ENCODE measurements at regions not wholly inside any gene's neighbourhood (a gene's known extent, or its start where the extent isn't known, plus 50 kb on each side); places are given as distances from the start of the nearest gene placed in this dataset.
"Not testable (repeated sequence)": the region's sequence is repeated elsewhere in the genome, so short reads cannot be mapped to it uniquely, and the experiment has no call there.

GRCh38 chr11:134656861-134657540 is 245.0 kb upstream of the B3GAT1 start:
- Histone ChIP-seq H3K27me3 (peaks cover 0 to 15% (median 0%) of the 10 kb centered on the region in 3 donors), H3K27ac (no peak overlapping the region), H3K4me3 (no peak overlapping the region), H3K36me3 (no peaks in the 10 kb centered on the region), H3K4me1 (no peaks in the 10 kb centered on the region), H3K9me3 (no peaks in the 10 kb centered on the region)
- TF ChIP-seq, protein P1, sequence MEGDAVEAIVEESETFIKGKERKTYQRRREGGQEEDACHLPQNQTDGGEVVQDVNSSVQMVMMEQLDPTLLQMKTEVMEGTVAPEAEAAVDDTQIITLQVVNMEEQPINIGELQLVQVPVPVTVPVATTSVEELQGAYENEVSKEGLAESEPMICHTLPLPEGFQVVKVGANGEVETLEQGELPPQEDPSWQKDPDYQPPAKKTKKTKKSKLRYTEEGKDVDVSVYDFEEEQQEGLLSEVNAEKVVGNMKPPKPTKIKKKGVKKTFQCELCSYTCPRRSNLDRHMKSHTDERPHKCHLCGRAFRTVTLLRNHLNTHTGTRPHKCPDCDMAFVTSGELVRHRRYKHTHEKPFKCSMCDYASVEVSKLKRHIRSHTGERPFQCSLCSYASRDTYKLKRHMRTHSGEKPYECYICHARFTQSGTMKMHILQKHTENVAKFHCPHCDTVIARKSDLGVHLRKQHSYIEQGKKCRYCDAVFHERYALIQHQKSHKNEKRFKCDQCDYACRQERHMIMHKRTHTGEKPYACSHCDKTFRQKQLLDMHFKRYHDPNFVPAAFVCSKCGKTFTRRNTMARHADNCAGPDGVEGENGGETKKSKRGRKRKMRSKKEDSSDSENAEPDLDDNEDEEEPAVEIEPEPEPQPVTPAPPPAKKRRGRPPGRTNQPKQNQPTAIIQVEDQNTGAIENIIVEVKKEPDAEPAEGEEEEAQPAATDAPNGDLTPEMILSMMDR (IDR thresholded peaks at IDR 0.05) = no peak
- TF ChIP-seq POLR2A (IDR thresholded peaks at IDR 0.05) (no peak), POLR2AphosphoS5 (IDR thresholded peaks at IDR 0.05) (no peak), EP300 (IDR thresholded peaks at IDR 0.05) (no peak)
- WGBS, 2 donors = 61 to 77% methylated on average over 29 of the region's 29 CpGs
- DNase-seq = peak; percentile 52
- intact Hi-C loops (cut with DNase I) = no loop called here

DNA sequence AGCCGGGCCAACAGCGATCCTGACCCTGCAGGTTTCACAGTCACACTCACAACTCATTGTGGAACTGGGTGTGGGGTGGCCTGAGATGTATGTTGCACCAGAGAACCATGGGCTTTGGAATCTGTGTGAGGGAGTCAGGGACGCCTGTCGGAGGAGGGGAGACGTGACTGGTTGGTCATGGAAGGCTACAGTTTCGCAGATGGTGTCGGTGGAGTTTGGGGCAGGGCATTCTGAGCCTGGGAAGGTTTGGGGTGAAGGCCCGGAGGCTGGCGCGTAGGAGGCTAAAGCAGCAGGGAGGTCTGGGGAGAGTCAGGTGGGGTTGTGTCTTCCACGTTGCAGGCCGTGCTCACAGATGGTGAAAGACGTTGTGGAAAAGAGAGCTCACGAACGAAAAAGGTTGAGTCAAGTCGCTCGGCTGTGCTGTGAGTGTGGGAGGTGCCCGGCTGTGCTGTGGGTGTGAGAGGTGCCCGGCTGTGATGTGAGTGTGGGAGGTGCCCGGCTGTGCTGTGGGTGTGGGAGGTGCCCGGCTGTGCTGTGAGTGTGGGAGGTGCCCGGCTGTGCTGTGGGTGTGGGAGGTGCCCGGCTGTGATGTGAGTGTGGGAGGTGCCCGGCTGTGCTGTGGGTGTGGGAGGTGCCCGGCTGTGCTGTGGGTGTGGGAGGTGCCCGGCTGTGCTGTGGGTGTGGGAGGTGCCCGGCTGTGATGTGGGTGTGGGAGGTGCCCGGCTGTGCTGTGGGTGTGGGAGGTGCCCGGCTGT is 244.2 kb upstream of the B3GAT1 start:
- H3K4me3 ChIP-seq; H3K36me3 ChIP-seq; H3K4me1 ChIP-seq; intact Hi-C loops (cut with DNase I); H3K9me3 ChIP-seq; H3K27ac ChIP-seq: not testable (repeated sequence)
- peaks cover 0 to 15% (median 0%) of the 10 kb centered on the region in 3 donors for H3K27me3 ChIP-seq
- 91 to 92% methylated on average over 29 of the region's 29 CpGs for WGBS, 2 donors
- DNase-seq = peak; percentile 28

DNA sequence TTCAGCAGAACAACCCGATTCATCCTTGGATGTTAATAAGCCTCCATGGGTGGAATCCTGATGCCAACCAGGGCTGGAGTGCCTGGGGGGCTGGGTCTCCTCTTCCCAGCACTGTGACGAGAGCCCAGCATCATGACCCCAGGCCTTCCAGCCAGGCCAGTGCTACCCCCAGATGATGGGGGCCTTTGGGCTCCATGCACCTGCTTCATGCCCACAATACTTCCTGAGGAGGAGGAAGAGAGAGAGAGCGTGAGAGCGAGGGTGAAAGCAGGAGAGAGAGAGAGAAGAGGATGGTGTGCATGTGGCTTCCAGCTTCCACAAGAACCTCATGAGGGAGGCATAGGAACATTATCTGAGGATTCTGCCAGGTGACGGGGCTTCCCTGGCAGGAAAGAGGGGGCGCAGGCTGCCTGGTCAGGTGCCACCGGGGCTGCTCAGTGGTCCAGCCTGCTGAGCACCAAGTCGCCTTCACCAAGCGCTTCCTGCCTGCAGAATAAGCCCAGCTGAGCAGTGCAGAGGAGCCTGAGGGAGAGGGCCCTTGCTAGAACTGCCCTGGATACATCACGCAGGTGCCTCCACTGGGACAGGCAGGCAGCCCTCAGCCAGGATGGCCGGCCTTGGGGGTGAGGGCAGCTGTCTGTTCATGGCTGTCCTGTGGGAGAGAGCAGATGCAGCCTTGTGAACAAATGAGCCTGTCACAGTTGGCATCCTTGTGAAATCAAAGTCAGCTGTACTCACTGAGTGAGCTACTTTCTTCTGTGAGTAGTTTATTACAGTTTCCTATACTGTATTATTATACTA is 243.3 kb upstream of the B3GAT1 start:
- Histone ChIP-seq H3K27me3 (peaks cover 0 to 15% (median 0%) of the 10 kb centered on the region in 3 donors), H3K36me3 (no peaks in the 10 kb centered on the region), H3K27ac (no peak overlapping the region), H3K9me3 (no peaks in the 10 kb centered on the region), H3K4me1 (no peaks in the 10 kb centered on the region), H3K4me3 (no peak overlapping the region)
- DNase-seq = peak; percentile 38
- 81 to 83% methylated on average over 11 of the region's 11 CpGs for WGBS, 2 donors
- TF ChIP-seq POLR2AphosphoS5 (IDR thresholded peaks at IDR 0.05) (no peak), POLR2A (IDR thresholded peaks at IDR 0.05) (no peak), EP300 (IDR thresholded peaks at IDR 0.05) (no peak)
- TF ChIP-seq, protein P1 (IDR thresholded peaks at IDR 0.05) = no peak
- intact Hi-C loops (cut with DNase I) = no loop called here

DNA sequence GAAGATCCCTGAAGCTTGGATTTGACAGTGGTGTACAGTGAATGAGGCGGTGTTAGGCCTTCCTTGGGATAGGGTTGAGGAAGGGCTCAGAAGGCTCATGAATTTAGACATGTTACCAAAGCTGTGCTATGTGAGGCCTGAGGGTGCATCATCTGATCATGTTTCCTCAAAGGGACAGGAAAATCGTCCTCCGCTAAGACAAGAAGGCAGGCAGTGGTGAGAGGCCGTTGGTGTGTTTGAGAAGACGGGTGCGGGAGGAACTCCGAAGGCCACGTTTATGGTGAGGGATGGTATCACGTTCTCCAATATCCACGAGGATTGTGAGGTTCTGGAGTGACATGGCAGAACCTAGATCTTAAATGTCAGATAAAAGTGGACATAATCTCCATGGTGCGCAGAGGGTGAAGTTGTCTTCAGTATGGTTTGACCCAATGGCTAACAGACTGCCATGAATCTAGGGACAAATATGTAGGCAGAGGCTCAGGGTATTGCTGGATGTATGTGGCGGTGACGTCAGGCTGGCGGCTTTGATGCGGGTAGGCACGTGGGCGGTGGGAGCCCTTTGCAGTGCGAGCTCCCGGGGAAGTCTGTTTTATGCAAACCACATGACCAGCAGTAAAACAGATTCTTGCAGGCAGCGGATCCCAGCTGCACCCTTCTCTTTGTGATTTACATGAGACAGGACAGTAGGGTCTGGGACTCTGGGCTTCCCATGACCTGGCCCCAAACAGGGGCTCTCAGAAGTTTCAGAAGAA is 242.3 kb upstream of the B3GAT1 start:
- Histone ChIP-seq H3K4me1 (no peaks in the 10 kb centered on the region), H3K36me3 (no peaks in the 10 kb centered on the region), H3K27ac (no peak overlapping the region), H3K27me3 (peaks cover 0 to 15% (median 0%) of the 10 kb centered on the region in 3 donors), H3K4me3 (no peak overlapping the region), H3K9me3 (no peaks in the 10 kb centered on the region)
- peak; percentile 53 for DNase-seq
- intact Hi-C loops (cut with DNase I) = no loop called here
- WGBS, 2 donors = 67 to 74% methylated on average over 20 of the region's 20 CpGs
- TF ChIP-seq, protein P1 (IDR thresholded peaks at IDR 0.05) = no peak
- no peak for TF ChIP-seq POLR2A (IDR thresholded peaks at IDR 0.05)
- no peak for TF ChIP-seq POLR2AphosphoS5 (IDR thresholded peaks at IDR 0.05)
- TF ChIP-seq EP300 (IDR thresholded peaks at IDR 0.05) = no peak

All from sigmoid colon (tissue), 6 donors.